ENCODE measurements at regions not wholly inside any gene's neighbourhood (a gene's known extent, or its start where the extent isn't known, plus 50 kb on each side); places are given as distances from the start of the nearest gene placed in this dataset.

DNA sequence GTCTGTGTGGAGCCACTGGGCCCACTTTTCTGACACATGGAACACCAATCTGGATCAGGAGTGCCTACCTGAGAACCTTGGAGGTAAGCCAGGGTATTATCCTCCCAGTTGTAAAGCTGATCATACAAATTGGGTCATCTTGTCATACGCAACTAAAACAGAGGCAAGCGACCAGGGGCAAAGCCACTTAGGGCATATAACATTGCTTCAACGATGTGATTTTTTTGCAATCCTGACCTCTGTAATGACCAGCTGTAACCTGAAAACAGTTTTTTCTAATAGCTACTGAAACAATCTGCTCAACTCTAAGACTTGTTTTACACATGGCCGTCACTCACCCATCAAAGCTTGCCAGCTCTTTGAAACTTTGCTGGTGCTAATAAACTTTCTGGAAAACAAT is 261.5 kb upstream of the AGTR2 start:
- no peak overlapping the region for H3K4me2 ChIP-seq (ENCODE audit: low read depth, low read length)
- no peak overlapping the region for H3K9ac ChIP-seq (ENCODE audit: insufficient read depth, low read depth, low read length)
- no peaks in the 10 kb centered on the region for H3K27me3 ChIP-seq (ENCODE audit: control insufficient read depth in 1 of 2, insufficient read depth in 2 of 2, low read length in 2 of 2)
- H3K4me3 ChIP-seq (replicated peaks in 1 of 3; ENCODE audit: insufficient read depth in 1 of 3, low read depth in 2 of 3, low read length in 3 of 3), result no peak overlapping the region
- in situ Hi-C loops (cut with HindIII; ENCODE audit: extremely low pct_ligation_motif_present, low pct_unique_long_range_greater_than_20kb), result no loop called here
- H3K27ac ChIP-seq (ENCODE audit: extremely low read length, insufficient read depth, low read length), result no peak overlapping the region
- no peak for DNase-seq (ENCODE audit: low spot score)
- no TSS peak for BruUV-seq (replicated peaks)
- FAIRE-seq, result no peak
- H2AFZ ChIP-seq (ENCODE audit: low read length), result no peak overlapping the region
- no peaks in the 10 kb centered on the region for H3K36me3 ChIP-seq (replicated peaks in 1 of 2; ENCODE audit: control insufficient read depth in 1 of 2, insufficient read depth in 2 of 2, low read length in 2 of 2)
- H3K4me1 ChIP-seq (ENCODE audit: insufficient read depth, low read length), result no peaks in the 10 kb centered on the region
- ChIA-PET CTCF (ENCODE audit: low intra/inter-chr PET ratio, low total read pairs) (no interaction called here), POLR2A (no interaction called here)
- H3K79me2 ChIP-seq (ENCODE audit: insufficient read depth, low read length), result no peaks in the 10 kb centered on the region
- TF ChIP-seq SRSF1 (optimal IDR thresholded peaks at IDR 0.05; ENCODE audit: low read depth, low read length) (no peak), ZNF12 (CRISPR knock-in tag; IDR thresholded peaks at IDR 0.05) (no peak), NR2F2 (IDR thresholded peaks at IDR 0.05; ENCODE audit: borderline replicate concordance, low read depth) (no peak), SMC3 (IDR thresholded peaks at IDR 0.05; ENCODE audit: low read length) (no peak), ZNF724P (CRISPR knock-in tag; IDR thresholded peaks at IDR 0.05; ENCODE audit: borderline replicate concordance) (no peak), SALL1 (CRISPR knock-in tag; IDR thresholded peaks at IDR 0.05) (no peak), KDM3A (CRISPR knock-in tag; IDR thresholded peaks at IDR 0.05; ENCODE audit: low read depth) (no peak), MIXL1 (CRISPR knock-in tag; IDR thresholded peaks at IDR 0.05) (no peak), NAIF1 (CRISPR knock-in tag; IDR thresholded peaks at IDR 0.05; ENCODE audit: borderline replicate concordance) (no peak)
- no peaks in the 10 kb centered on the region for H4K20me1 ChIP-seq (ENCODE audit: insufficient read depth, low read length)
- intact Hi-C loops (cut with micrococcal nuclease; ENCODE audit: unreplicated experiment), result no loop called here
- ATAC-seq, result no peak
- WGBS (ENCODE audit: low lambda C conversion rate), result 14% methylated on average over 2 of the region's 4 CpGs
- no peaks in the 10 kb centered on the region for H3K9me3 ChIP-seq (ENCODE audit: low read length)

DNA sequence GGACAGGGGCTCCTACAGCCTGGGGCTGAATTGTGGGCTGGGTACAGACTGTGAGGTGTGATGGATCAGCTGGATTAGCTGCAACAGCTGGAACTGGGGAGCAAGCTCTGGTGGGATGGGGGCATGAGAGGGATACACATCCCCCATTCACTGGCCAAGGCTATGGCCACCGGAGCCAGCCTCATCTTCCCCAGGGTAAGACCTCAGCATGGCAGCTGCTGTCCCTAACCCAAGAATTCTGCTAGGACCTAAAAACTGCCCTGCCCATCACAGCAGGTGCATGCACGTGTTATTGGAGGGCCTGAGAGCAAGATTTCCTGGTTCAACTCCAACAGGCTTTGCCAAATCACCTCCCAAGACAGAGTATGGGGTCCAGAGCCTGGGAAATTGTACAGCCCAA is 258.6 kb upstream of the AGTR2 start:
- Histone ChIP-seq H4K20me1 (ENCODE audit: insufficient read depth, low read length) (no peaks in the 10 kb centered on the region), H3K4me2 (ENCODE audit: low read depth, low read length) (no peak overlapping the region), H3K9me3 (ENCODE audit: low read length) (no peaks in the 10 kb centered on the region), H2AFZ (ENCODE audit: low read length) (no peak overlapping the region), H3K27ac (ENCODE audit: extremely low read length, insufficient read depth, low read length) (no peak overlapping the region), H3K27me3 (ENCODE audit: control insufficient read depth in 1 of 2, insufficient read depth in 2 of 2, low read length in 2 of 2) (no peaks in the 10 kb centered on the region), H3K4me1 (ENCODE audit: insufficient read depth, low read length) (no peaks in the 10 kb centered on the region), H3K79me2 (ENCODE audit: insufficient read depth, low read length) (no peaks in the 10 kb centered on the region), H3K9ac (ENCODE audit: insufficient read depth, low read depth, low read length) (no peak overlapping the region), H3K36me3 (replicated peaks in 1 of 2; ENCODE audit: control insufficient read depth in 1 of 2, insufficient read depth in 2 of 2, low read length in 2 of 2) (no peaks in the 10 kb centered on the region), H3K4me3 (replicated peaks in 1 of 3; ENCODE audit: insufficient read depth in 1 of 3, low read depth in 2 of 3, low read length in 3 of 3) (no peak overlapping the region)
- intact Hi-C loops (cut with micrococcal nuclease; ENCODE audit: unreplicated experiment) (no loop called here), in situ Hi-C loops (cut with HindIII; ENCODE audit: extremely low pct_ligation_motif_present, low pct_unique_long_range_greater_than_20kb) (no loop called here)
- CTCF ChIA-PET (ENCODE audit: low intra/inter-chr PET ratio, low total read pairs), result no interaction called here
- WGBS (ENCODE audit: low lambda C conversion rate), result no CpG with 5 or more reads among the region's 2 CpGs
- no peak for DNase-seq (ENCODE audit: low spot score)
- BruUV-seq (replicated peaks), result no TSS peak
- POLR2A ChIA-PET, result no interaction called here
- no peak for ATAC-seq
- FAIRE-seq, result no peak
- TF ChIP-seq ADNP (CRISPR knock-in tag; IDR thresholded peaks at IDR 0.05) (no peak), ZFX (CRISPR knock-in tag; IDR thresholded peaks at IDR 0.05; ENCODE audit: low read depth) (no peak), SSRP1 (CRISPR knock-in tag; IDR thresholded peaks at IDR 0.05) (no peak), NAIF1 (CRISPR knock-in tag; IDR thresholded peaks at IDR 0.05; ENCODE audit: borderline replicate concordance) (no peak), DPF2 (CRISPR knock-in tag; IDR thresholded peaks at IDR 0.05; ENCODE audit: borderline replicate concordance, low read depth) (no peak)
- TF ChIP-seq, protein P1, sequence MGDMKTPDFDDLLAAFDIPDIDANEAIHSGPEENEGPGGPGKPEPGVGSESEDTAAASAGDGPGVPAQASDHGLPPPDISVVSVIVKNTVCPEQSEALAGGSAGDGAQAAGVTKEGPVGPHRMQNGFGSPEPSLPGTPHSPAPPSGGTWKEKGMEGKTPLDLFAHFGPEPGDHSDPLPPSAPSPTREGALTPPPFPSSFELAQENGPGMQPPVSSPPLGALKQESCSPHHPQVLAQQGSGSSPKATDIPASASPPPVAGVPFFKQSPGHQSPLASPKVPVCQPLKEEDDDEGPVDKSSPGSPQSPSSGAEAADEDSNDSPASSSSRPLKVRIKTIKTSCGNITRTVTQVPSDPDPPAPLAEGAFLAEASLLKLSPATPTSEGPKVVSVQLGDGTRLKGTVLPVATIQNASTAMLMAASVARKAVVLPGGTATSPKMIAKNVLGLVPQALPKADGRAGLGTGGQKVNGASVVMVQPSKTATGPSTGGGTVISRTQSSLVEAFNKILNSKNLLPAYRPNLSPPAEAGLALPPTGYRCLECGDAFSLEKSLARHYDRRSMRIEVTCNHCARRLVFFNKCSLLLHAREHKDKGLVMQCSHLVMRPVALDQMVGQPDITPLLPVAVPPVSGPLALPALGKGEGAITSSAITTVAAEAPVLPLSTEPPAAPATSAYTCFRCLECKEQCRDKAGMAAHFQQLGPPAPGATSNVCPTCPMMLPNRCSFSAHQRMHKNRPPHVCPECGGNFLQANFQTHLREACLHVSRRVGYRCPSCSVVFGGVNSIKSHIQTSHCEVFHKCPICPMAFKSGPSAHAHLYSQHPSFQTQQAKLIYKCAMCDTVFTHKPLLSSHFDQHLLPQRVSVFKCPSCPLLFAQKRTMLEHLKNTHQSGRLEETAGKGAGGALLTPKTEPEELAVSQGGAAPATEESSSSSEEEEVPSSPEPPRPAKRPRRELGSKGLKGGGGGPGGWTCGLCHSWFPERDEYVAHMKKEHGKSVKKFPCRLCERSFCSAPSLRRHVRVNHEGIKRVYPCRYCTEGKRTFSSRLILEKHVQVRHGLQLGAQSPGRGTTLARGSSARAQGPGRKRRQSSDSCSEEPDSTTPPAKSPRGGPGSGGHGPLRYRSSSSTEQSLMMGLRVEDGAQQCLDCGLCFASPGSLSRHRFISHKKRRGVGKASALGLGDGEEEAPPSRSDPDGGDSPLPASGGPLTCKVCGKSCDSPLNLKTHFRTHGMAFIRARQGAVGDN (CRISPR knock-in tag; IDR thresholded peaks at IDR 0.05), result no peak
